ENCODE measurements at regions not wholly inside any gene's neighbourhood (a gene's known extent, or its start where the extent isn't known, plus 50 kb on each side); places are given as distances from the start of the nearest gene placed in this dataset.

GRCh38 chr10:61115897-61116296 lies 171.9 kb upstream of the RHOBTB1 start:
- Histone ChIP-seq H3K27ac (no peak overlapping the region), H3K27me3 (no peaks in the 10 kb centered on the region), H3K4me3 (no peak overlapping the region), H3K36me3 (no peaks in the 10 kb centered on the region), H3K9me3 (no peaks in the 10 kb centered on the region), H3K4me1 (no peaks in the 10 kb centered on the region)
- ATAC-seq (ENCODE audit: low FRiP score in 2 of 2) (no peak), DNase-seq (no peak)
- TF ChIP-seq POLR2A (IDR thresholded peaks at IDR 0.05) (no peak), EP300 (IDR thresholded peaks at IDR 0.05) (no peak), CTCF (IDR thresholded peaks at IDR 0.05) (no peak), POLR2AphosphoS5 (IDR thresholded peaks at IDR 0.05) (no peak)

GRCh38 chr10:61112771-61113170 lies 168.8 kb upstream of the RHOBTB1 start:
- H3K27me3 ChIP-seq = no peaks in the 10 kb centered on the region
- TF ChIP-seq CTCF (IDR thresholded peaks at IDR 0.05) (no peak), EP300 (IDR thresholded peaks at IDR 0.05) (no peak), POLR2AphosphoS5 (IDR thresholded peaks at IDR 0.05) (no peak), POLR2A (IDR thresholded peaks at IDR 0.05) (no peak)
- no peak overlapping the region for H3K4me3 ChIP-seq
- no peaks in the 10 kb centered on the region for H3K9me3 ChIP-seq
- DNase-seq (no peak), ATAC-seq (ENCODE audit: low FRiP score in 2 of 2) (no peak)
- H3K4me1 ChIP-seq = no peaks in the 10 kb centered on the region
- H3K27ac ChIP-seq = no peak overlapping the region
- no peaks in the 10 kb centered on the region for H3K36me3 ChIP-seq

- no peaks in the 10 kb centered on the region for H3K36me3 ChIP-seq
- H3K27ac ChIP-seq = no peak overlapping the region
- TF ChIP-seq POLR2AphosphoS5 (IDR thresholded peaks at IDR 0.05) = no peak
- no peak for TF ChIP-seq CTCF (IDR thresholded peaks at IDR 0.05)
- no peak for TF ChIP-seq POLR2A (IDR thresholded peaks at IDR 0.05)
- no peak for TF ChIP-seq EP300 (IDR thresholded peaks at IDR 0.05)
- no peak for ATAC-seq (ENCODE audit: low FRiP score in 2 of 2)
- H3K27me3 ChIP-seq = no peaks in the 10 kb centered on the region
- no peaks in the 10 kb centered on the region for H3K4me1 ChIP-seq
- no peak for DNase-seq
- H3K9me3 ChIP-seq = no peaks in the 10 kb centered on the region
- no peak overlapping the region for H3K4me3 ChIP-seq
Measured at GRCh38 chr10:61110936-61111335, 167.0 kb upstream of the RHOBTB1 start.

- TF ChIP-seq EP300 (IDR thresholded peaks at IDR 0.05) (no peak), POLR2AphosphoS5 (IDR thresholded peaks at IDR 0.05) (no peak), POLR2A (IDR thresholded peaks at IDR 0.05) (no peak), CTCF (IDR thresholded peaks at IDR 0.05) (no peak)
- Histone ChIP-seq H3K27ac (no peak overlapping the region), H3K9me3 (no peaks in the 10 kb centered on the region), H3K27me3 (no peaks in the 10 kb centered on the region), H3K4me3 (no peak overlapping the region), H3K36me3 (no peaks in the 10 kb centered on the region), H3K4me1 (no peaks in the 10 kb centered on the region)
- ATAC-seq (ENCODE audit: low FRiP score in 2 of 2) = no peak
- DNase-seq = no peak
- WGBS, 2 donors = 83 to 84% methylated on average over 1 of the region's 1 CpG
Measured at GRCh38 chr10:61110188-61110844, 166.3 kb upstream of the RHOBTB1 start.

GRCh38 chr10:61108915-61109314 lies 164.9 kb upstream of the RHOBTB1 start:
- ATAC-seq (ENCODE audit: low FRiP score in 2 of 2) (no peak), DNase-seq (no peak)
- Histone ChIP-seq H3K9me3 (no peaks in the 10 kb centered on the region), H3K27me3 (no peaks in the 10 kb centered on the region), H3K4me1 (no peaks in the 10 kb centered on the region), H3K4me3 (no peak overlapping the region), H3K27ac (no peak overlapping the region), H3K36me3 (no peaks in the 10 kb centered on the region)
- TF ChIP-seq EP300 (IDR thresholded peaks at IDR 0.05) = no peak
- no peak for TF ChIP-seq CTCF (IDR thresholded peaks at IDR 0.05)
- no peak for TF ChIP-seq POLR2A (IDR thresholded peaks at IDR 0.05)
- TF ChIP-seq POLR2AphosphoS5 (IDR thresholded peaks at IDR 0.05) = no peak
- 90 to 97% methylated on average over 3 of the region's 3 CpGs for WGBS, 2 donors
